Neuronal stem cell (in vitro differentiated cells): ENCODE measurements at regions not wholly inside any gene's neighbourhood (a gene's known extent, or its start where the extent isn't known, plus 50 kb on each side); places are given as distances from the start of the nearest gene placed in this dataset.
"Not testable (repeated sequence)": the region's sequence is repeated elsewhere in the genome, so short reads cannot be mapped to it uniquely, and the experiment has no call there.

Experiments
- DNase-seq: peaks from one replicate; pipeline ENCODE4 v3.0.0-alpha.2; 2013; ENCODE audit warnings: low spot score
- H2AFZ ChIP-seq: one replicate; pipeline ENCODE4 v1.6.1; 2013; ENCODE audit warnings: mild to moderate bottlenecking, low read length, inconsistent platforms
- H2AK5ac ChIP-seq: 2 replicates; pipeline ENCODE4 v1.6.1; 2013; ENCODE audit warnings: low read depth, mild to moderate bottlenecking, inconsistent platforms, low read length, moderate library complexity, mixed read lengths
- H2BK120ac ChIP-seq: 2 replicates; pipeline ENCODE4 v1.6.1; 2013; ENCODE audit warnings: low read depth, mild to moderate bottlenecking, inconsistent platforms, low read length, moderate library complexity, mixed read lengths
- H2BK12ac ChIP-seq: one replicate; pipeline ENCODE4 v1.6.1; 2013; ENCODE audit warnings: low read length, inconsistent platforms
- H2BK15ac ChIP-seq: 2 replicates; pipeline ENCODE4 v1.6.1; 2013; ENCODE audit warnings: mild to moderate bottlenecking, low read length, inconsistent platforms, mixed read lengths
- H2BK5ac ChIP-seq: one replicate; pipeline ENCODE4 v1.6.1; 2013; ENCODE audit warnings: inconsistent platforms, mild to moderate bottlenecking, low read length, moderate library complexity
- H3K14ac ChIP-seq: one replicate; pipeline ENCODE4 v1.6.1; 2013; ENCODE audit warnings: low read length, inconsistent platforms
- H3K18ac ChIP-seq: 2 replicates; pipeline ENCODE4 v1.6.1; 2013; ENCODE audit warnings: low read length, inconsistent platforms
- H3K23ac ChIP-seq: 2 replicates; pipeline ENCODE4 v1.6.1; 2013; ENCODE audit warnings: low read depth, mild to moderate bottlenecking, mixed read lengths, low read length, inconsistent platforms; ENCODE audit not compliant: poor library complexity
- H3K27ac ChIP-seq: replicated peaks from 3 replicates; pipeline ENCODE4 v1.5.1; 2013; ENCODE audit warnings: low read length, inconsistent platforms
- H3K27me3 ChIP-seq, 3 experiments: 2 replicates each; pipeline ENCODE4 v1.6.1; 2013; ENCODE audit warnings: low read length in 3 of 3, mild to moderate bottlenecking in 2 of 3, inconsistent platforms in 1 of 3, low read depth in 1 of 3, mixed read lengths in 1 of 3, moderate library complexity in 1 of 3; ENCODE audit not compliant: control insufficient read depth in 3 of 3, insufficient read depth in 3 of 3
- H3K36me3 ChIP-seq, 2 donors: replicated peaks in 1 of 2; 2 replicates each; pipeline ENCODE4 v1.6.1; 2013; ENCODE audit warnings: low read length in 2 of 2; ENCODE audit not compliant: control insufficient read depth in 2 of 2, insufficient read depth in 2 of 2
- H3K4ac ChIP-seq: 2 replicates; pipeline ENCODE4 v1.6.1; 2013; ENCODE audit warnings: inconsistent platforms, mild to moderate bottlenecking, low read length, moderate library complexity
- H3K4me1 ChIP-seq, 2 donors: 1 replicate in 1 of 2; 2 replicates in 1 of 2; pipeline ENCODE4 v1.6.1; 2013; ENCODE audit warnings: low read length in 2 of 2, low read depth in 1 of 2; ENCODE audit not compliant: control insufficient read depth in 2 of 2, insufficient read depth in 1 of 2
- H3K4me2 ChIP-seq: one replicate; pipeline ENCODE4 v1.6.1; 2013; ENCODE audit warnings: mild to moderate bottlenecking, low read length, inconsistent platforms; ENCODE audit not compliant: insufficient read depth, poor library complexity, severe bottlenecking
- H3K4me3 ChIP-seq, 2 donors: 2 replicates each; pipeline ENCODE4 v1.5.1; 2013; ENCODE audit warnings: low read length in 2 of 2, mild to moderate bottlenecking in 2 of 2, inconsistent platforms in 1 of 2, moderate library complexity in 1 of 2
- H3K79me1 ChIP-seq: one replicate; pipeline ENCODE4 v1.6.1; 2013; ENCODE audit warnings: low read depth, mild to moderate bottlenecking, inconsistent platforms, low read length, moderate library complexity
- H3K9ac ChIP-seq: one replicate; pipeline ENCODE4 v1.6.1; 2013; ENCODE audit warnings: mild to moderate bottlenecking, low read depth, low read length, inconsistent platforms; ENCODE audit not compliant: poor library complexity
- H3K9me3 ChIP-seq, 2 donors: replicated peaks in 1 of 2; 2 replicates each; pipeline versions ENCODE3 to v1.6.1; 2013; ENCODE audit warnings: low read length in 2 of 2, mild to moderate bottlenecking in 2 of 2, inconsistent platforms in 1 of 2, low read depth in 1 of 2, mixed read lengths in 1 of 2, moderate library complexity in 1 of 2; ENCODE audit not compliant: control insufficient read depth in 2 of 2, insufficient read depth in 1 of 2
- H4K8ac ChIP-seq: one replicate; pipeline ENCODE4 v1.6.1; 2013; ENCODE audit warnings: low read depth, mild to moderate bottlenecking, inconsistent platforms, low read length, moderate library complexity
- H4K91ac ChIP-seq: one replicate; pipeline ENCODE4 v1.6.1; 2013; ENCODE audit warnings: low read length, low read depth, mild to moderate bottlenecking, inconsistent platforms; ENCODE audit not compliant: poor library complexity
- WGBS, 2 donors: extraction: QIAGEN DNeasy Blood & Tissue Kit; methylation state at CpG; one replicate each; pipeline ENCODE4 v1.1.7; 2013; ENCODE audit warnings: missing lambda C conversion rate in 2 of 2, mixed read lengths in 1 of 2; ENCODE audit not compliant: insufficient read length in 2 of 2, insufficient replicate concordance in 1 of 2; ENCODE audit errors: extremely low coverage in 2 of 2; 5-methylcytosine and 5-hydroxymethylcytosine counted together

DNA sequence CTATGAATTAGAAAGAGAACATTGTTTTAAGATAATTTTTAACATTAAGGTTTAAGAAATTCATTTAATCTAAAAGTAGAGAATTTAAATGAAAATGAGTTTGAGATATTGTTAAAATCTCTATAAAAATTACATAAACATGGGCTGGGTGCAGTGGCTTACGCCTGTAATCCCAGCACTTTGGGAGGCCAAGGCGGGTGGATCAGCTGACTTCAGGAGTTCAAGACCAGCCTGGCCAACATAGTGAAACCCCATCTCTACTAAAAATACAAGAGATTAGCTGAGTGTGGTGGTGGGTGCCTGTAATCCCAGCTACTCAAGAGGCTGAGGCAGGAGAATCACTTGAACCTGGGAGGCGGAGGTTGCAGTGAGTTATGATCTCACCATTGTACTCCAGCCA lies 1379.6 kb downstream of the NCAM2 start:
- not testable (repeated sequence) for H2AFZ ChIP-seq, H2AK5ac ChIP-seq, H3K36me3 ChIP-seq, H2BK12ac ChIP-seq, H3K9ac ChIP-seq, H3K9me3 ChIP-seq, H3K27me3 ChIP-seq, H3K23ac ChIP-seq, H3K4ac ChIP-seq, H3K18ac ChIP-seq, H3K4me3 ChIP-seq, H3K14ac ChIP-seq, H2BK5ac ChIP-seq, DNase-seq, H3K79me1 ChIP-seq, H3K27ac ChIP-seq, H4K91ac ChIP-seq, H4K8ac ChIP-seq, H3K4me1 ChIP-seq, H2BK120ac ChIP-seq, H2BK15ac ChIP-seq, H3K4me2 ChIP-seq
- no CpG with 5 or more reads among the region's 3 CpGs for WGBS, 2 donors

DNA sequence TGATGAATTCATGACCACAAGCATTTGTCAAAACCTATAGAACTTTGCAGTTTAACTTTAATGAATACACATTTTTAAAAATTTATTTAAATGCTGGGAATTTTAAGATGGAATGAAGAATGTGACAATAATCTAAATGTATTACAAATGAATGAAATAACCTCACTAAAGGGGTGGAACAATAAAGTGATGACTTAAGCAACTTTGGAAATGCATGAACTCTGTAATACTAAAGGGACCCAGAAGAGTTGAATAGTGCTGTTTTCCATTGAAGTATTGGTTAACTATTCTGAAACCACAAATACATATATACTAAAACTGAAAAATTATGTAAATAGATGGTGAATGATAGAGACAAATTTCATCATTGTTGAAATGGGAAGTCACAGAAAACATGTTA lies 1395.1 kb downstream of the NCAM2 start:
- no peak overlapping the region for H4K91ac ChIP-seq

DNA sequence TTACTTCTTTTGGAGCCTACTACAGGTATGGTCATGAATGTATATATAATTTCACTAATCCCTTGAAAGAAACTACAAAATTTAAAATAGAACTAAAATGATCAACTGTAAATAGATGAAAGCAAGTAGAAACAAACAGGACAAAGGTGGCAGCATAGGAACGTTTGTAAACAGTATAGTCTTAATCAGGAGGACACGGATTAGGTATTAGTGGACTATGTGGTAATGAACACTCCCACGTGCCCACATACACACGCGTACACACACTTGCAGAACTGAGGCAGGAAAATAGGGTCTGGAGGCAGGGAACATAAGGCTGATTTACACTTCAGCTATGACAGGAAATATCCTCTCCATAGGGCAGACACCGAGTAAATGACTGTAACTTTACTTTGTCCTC lies 1397.8 kb downstream of the NCAM2 start:
- no peak overlapping the region for H3K9ac ChIP-seq
- no peaks in the 10 kb centered on the region for H3K36me3 ChIP-seq
- DNase-seq = no peak
- no peak overlapping the region for H3K18ac ChIP-seq
- H2AFZ ChIP-seq = peak overlapping the region; percentile 82
- no peak overlapping the region for H3K4me2 ChIP-seq
- H2BK5ac ChIP-seq = no peak overlapping the region
- H3K27ac ChIP-seq = no peak overlapping the region
- WGBS, 2 donors = no CpG with 5 or more reads among the region's 6 CpGs
- no peaks in the 10 kb centered on the region for H3K27me3 ChIP-seq
- no peaks in the 10 kb centered on the region for H3K79me1 ChIP-seq
- H3K4me3 ChIP-seq = no peak overlapping the region
- no peak overlapping the region for H4K8ac ChIP-seq
- H2BK120ac ChIP-seq = no peak overlapping the region
- H4K91ac ChIP-seq = no peak overlapping the region
- H2BK12ac ChIP-seq = no peak overlapping the region
- no peak overlapping the region for H2AK5ac ChIP-seq
- H3K9me3 ChIP-seq = no peaks in the 10 kb centered on the region
- H3K23ac ChIP-seq = no peak overlapping the region
- H3K14ac ChIP-seq = no peak overlapping the region
- no peak overlapping the region for H3K4ac ChIP-seq
- no peaks in the 10 kb centered on the region for H3K4me1 ChIP-seq
- H2BK15ac ChIP-seq = no peak overlapping the region

More for the DNA sequence above, 1395.1 kb downstream of the NCAM2 start:
- H3K23ac ChIP-seq = no peak overlapping the region
- no peak overlapping the region for H4K8ac ChIP-seq
- no peak overlapping the region for H2AFZ ChIP-seq
- no peak overlapping the region for H3K9ac ChIP-seq
- no peak overlapping the region for H2BK120ac ChIP-seq
- no peaks in the 10 kb centered on the region for H3K79me1 ChIP-seq
- no peak overlapping the region for H3K4me2 ChIP-seq
- no peak overlapping the region for H2AK5ac ChIP-seq
- H3K4me3 ChIP-seq = no peak overlapping the region
- no peak overlapping the region for H3K27ac ChIP-seq
- no peak overlapping the region for H3K14ac ChIP-seq
- no peak overlapping the region for H3K4ac ChIP-seq
- no peaks in the 10 kb centered on the region for H3K36me3 ChIP-seq
- no peaks in the 10 kb centered on the region for H3K27me3 ChIP-seq
- no peak overlapping the region for H2BK12ac ChIP-seq
- no peak for DNase-seq
- no peak overlapping the region for H2BK15ac ChIP-seq
- no peak overlapping the region for H3K18ac ChIP-seq
- no peaks in the 10 kb centered on the region for H3K4me1 ChIP-seq
- H3K9me3 ChIP-seq = no peaks in the 10 kb centered on the region
- no peak overlapping the region for H2BK5ac ChIP-seq

DNA sequence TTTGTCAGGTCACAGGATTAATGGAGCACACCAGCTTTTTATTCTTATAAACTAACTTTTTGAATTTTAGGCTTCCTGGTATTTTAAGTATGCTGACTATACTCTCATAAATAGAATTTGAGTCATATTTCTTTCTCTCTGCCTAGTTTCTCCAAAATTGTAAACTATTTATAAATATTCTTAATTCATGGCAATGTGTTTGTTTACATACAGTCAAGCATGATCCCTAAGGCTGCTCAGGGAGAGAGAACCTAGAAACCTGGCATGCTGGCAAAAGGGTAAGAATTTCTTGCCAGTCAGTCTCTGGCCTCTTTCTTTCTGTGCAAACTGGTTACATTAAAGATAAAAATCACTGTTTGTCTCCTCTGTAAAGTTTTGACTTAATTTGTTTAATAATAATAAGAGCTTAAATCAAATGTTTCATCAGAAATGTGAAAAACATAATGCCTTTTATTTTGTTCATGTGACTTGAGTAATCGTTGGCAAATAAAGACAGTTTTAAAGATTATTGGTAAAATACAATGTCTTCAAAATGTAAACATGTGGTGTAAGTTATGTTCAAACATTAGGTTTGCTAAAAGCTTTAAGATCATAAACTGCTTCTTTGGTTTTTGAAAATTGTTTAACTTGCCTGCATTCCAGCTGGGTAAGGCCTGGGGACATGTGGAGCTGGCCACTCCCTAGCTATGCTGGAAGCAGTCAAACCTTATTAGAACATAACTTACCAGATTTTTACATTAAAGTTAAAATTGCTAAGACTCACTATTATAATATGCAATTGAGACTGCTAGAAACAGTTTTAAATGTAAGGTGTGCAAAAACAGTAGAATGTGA lies 1401.7 kb downstream of the NCAM2 start:
- H2BK120ac ChIP-seq = no peak overlapping the region
- no peaks in the 10 kb centered on the region for H3K9me3 ChIP-seq
- H4K8ac ChIP-seq = no peak overlapping the region
- H2BK15ac ChIP-seq = no peak overlapping the region
- H3K36me3 ChIP-seq = no peaks in the 10 kb centered on the region
- no peak overlapping the region for H2AFZ ChIP-seq
- H4K91ac ChIP-seq = no peak overlapping the region
- no peak overlapping the region for H3K18ac ChIP-seq
- H2AK5ac ChIP-seq = no peak overlapping the region
- no peak for DNase-seq
- no CpG with 5 or more reads among the region's 1 CpG for WGBS, 2 donors
- H3K14ac ChIP-seq = no peak overlapping the region
- no peak overlapping the region for H3K4ac ChIP-seq
- no peak overlapping the region for H3K23ac ChIP-seq
- H3K27me3 ChIP-seq = no peaks in the 10 kb centered on the region
- H3K4me1 ChIP-seq = no peaks in the 10 kb centered on the region
- no peaks in the 10 kb centered on the region for H3K79me1 ChIP-seq
- no peak overlapping the region for H3K27ac ChIP-seq
- H3K9ac ChIP-seq = no peak overlapping the region
- no peak overlapping the region for H3K4me3 ChIP-seq
- no peak overlapping the region for H2BK5ac ChIP-seq
- no peak overlapping the region for H2BK12ac ChIP-seq
- H3K4me2 ChIP-seq = no peak overlapping the region
